ENCODE measurements at regions not wholly inside any gene's neighbourhood (a gene's known extent, or its start where the extent isn't known, plus 50 kb on each side); places are given as distances from the start of the nearest gene placed in this dataset.
A peak's percentile ranks its signal among the peaks of the same experiment; 100 is the strongest.

DNA sequence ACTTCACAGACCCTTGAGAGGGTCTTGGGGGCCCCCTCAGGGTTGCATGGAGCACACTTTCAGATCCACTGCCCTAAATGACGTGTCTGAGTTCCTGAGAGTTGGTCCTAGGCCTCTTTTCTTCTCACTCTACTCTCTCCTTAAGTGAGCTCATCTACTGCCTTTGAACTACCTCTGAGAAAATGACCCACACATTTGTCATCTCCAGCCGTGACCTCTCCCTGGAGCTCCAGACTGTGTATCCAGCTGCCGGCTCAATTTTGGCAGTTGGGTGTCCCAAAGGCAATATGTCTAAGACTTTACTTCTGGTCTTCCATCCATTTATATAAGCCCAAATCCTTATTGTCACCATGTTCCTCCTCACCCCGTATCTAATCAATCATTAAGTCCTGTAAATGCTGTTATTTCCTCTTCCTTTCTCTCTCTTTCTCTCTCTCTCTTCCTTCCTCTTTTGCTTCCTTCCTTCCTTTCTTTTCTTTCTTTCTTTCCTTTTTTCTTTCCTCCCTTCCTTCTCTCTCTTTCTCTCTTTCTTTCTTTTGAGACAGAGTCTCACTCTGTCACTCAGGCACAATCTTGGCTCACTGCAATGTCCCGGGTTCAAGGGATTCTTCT lies 51.2 kb upstream of the HSPA9 start:
- DNase-seq, result peak; percentile 23
- no peaks in the 10 kb centered on the region for H3K36me3 ChIP-seq (ENCODE audit: control insufficient read depth, insufficient read depth, low read length)
- no peaks in the 10 kb centered on the region for H3K9me3 ChIP-seq (ENCODE audit: control insufficient read depth, insufficient read depth, low read length)
- no peaks in the 10 kb centered on the region for H3K79me1 ChIP-seq (ENCODE audit: low read depth in 1 of 2, low read length in 2 of 2)
- H3K4ac ChIP-seq (ENCODE audit: low read depth, low read length), result no peak overlapping the region
- dilution Hi-C loops (cut with HindIII; ENCODE audit: low sequenced_read_pairs, unreplicated experiment) (no loop called here), in situ Hi-C loops (cut with MboI; ENCODE audit: low sequenced_read_pairs) (no loop called here), intact Hi-C loops (cut with micrococcal nuclease) (no loop called here)
- TF ChIP-seq FOS (IDR thresholded peaks at IDR 0.05; ENCODE audit: low read depth, low read length) (no peak), POLR2A (IDR thresholded peaks at IDR 0.05; ENCODE audit: low read depth, low read length) (no peak), CEBPB (IDR thresholded peaks at IDR 0.05; ENCODE audit: low read depth, low read length) (no peak), NFE2L2 (IDR thresholded peaks at IDR 0.05; ENCODE audit: low read depth, low read length) (no peak), RFX5 (IDR thresholded peaks at IDR 0.05; ENCODE audit: low read depth, low read length) (no peak), RAD21 (IDR thresholded peaks at IDR 0.05; ENCODE audit: low read length) (no peak), BHLHE40 (IDR thresholded peaks at IDR 0.05; ENCODE audit: low read depth, low read length) (no peak), SMC3 (IDR thresholded peaks at IDR 0.05; ENCODE audit: low read depth, low read length) (no peak), RCOR1 (IDR thresholded peaks at IDR 0.05; ENCODE audit: insufficient replicate concordance, low read length) (no peak), MXI1 (IDR thresholded peaks at IDR 0.05; ENCODE audit: borderline replicate concordance, low read depth, low read length) (no peak)
- TF ChIP-seq, protein P1, sequence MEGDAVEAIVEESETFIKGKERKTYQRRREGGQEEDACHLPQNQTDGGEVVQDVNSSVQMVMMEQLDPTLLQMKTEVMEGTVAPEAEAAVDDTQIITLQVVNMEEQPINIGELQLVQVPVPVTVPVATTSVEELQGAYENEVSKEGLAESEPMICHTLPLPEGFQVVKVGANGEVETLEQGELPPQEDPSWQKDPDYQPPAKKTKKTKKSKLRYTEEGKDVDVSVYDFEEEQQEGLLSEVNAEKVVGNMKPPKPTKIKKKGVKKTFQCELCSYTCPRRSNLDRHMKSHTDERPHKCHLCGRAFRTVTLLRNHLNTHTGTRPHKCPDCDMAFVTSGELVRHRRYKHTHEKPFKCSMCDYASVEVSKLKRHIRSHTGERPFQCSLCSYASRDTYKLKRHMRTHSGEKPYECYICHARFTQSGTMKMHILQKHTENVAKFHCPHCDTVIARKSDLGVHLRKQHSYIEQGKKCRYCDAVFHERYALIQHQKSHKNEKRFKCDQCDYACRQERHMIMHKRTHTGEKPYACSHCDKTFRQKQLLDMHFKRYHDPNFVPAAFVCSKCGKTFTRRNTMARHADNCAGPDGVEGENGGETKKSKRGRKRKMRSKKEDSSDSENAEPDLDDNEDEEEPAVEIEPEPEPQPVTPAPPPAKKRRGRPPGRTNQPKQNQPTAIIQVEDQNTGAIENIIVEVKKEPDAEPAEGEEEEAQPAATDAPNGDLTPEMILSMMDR (conservative IDR thresholded peaks at IDR 0.05; ENCODE audit: low read depth, low read length), result no peak
- TF ChIP-seq, protein P2, sequence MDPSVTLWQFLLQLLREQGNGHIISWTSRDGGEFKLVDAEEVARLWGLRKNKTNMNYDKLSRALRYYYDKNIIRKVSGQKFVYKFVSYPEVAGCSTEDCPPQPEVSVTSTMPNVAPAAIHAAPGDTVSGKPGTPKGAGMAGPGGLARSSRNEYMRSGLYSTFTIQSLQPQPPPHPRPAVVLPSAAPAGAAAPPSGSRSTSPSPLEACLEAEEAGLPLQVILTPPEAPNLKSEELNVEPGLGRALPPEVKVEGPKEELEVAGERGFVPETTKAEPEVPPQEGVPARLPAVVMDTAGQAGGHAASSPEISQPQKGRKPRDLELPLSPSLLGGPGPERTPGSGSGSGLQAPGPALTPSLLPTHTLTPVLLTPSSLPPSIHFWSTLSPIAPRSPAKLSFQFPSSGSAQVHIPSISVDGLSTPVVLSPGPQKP (IDR thresholded peaks at IDR 0.05; ENCODE audit: borderline replicate concordance, low read depth, low read length), result no peak
- no peak for ATAC-seq (ENCODE audit: low read depth)
- H3K4me2 ChIP-seq (ENCODE audit: low read depth, low read length), result no peak overlapping the region
- no peaks in the 10 kb centered on the region for H3K4me1 ChIP-seq (ENCODE audit: control insufficient read depth, insufficient read depth, low read length)
- no TSS peak for BruUV-seq (replicated peaks)
- no peak overlapping the region for H3K9ac ChIP-seq (ENCODE audit: low read depth, low read length)
- H2BK120ac ChIP-seq (ENCODE audit: low read depth, low read length), result no peak overlapping the region
- no peaks in the 10 kb centered on the region for H4K20me1 ChIP-seq (ENCODE audit: insufficient read depth, low read length)
- no peak overlapping the region for H2AFZ ChIP-seq (replicated peaks; ENCODE audit: low read length, poor library complexity)
- H3K18ac ChIP-seq (ENCODE audit: low read depth, low read length), result no peak overlapping the region
- no peak overlapping the region for H2BK20ac ChIP-seq (ENCODE audit: low read depth, low read length)
- no peak overlapping the region for H2BK15ac ChIP-seq (ENCODE audit: low read depth, low read length)
- no peak overlapping the region for H3K23ac ChIP-seq (ENCODE audit: low read depth, low read length)
- H3K27me3 ChIP-seq (ENCODE audit: control insufficient read depth, insufficient read depth, low read length), result peaks cover 4% of the 10 kb centered on the region
- no peak overlapping the region for H3K27ac ChIP-seq (ENCODE audit: insufficient read depth, low read length)
- ChIA-PET CTCF (no interaction called here), POLR2A (ENCODE audit: unreplicated experiment) (no interaction called here)
- H3K9me1 ChIP-seq (ENCODE audit: insufficient read depth, low read length), result no peaks in the 10 kb centered on the region
- no peak overlapping the region for H4K5ac ChIP-seq (ENCODE audit: low read depth, low read length)
- WGBS, 2 experiments (ENCODE audit: extremely low coverage in 2 of 2, insufficient read length in 1 of 2), result 56% methylated on average over 4 of the region's 5 CpGs; no CpG with 5 or more reads in 1 of the 2 experiments
- H4K8ac ChIP-seq (ENCODE audit: low read depth in 2 of 2, low read length in 2 of 2), result no peak overlapping the region
- H2BK5ac ChIP-seq (ENCODE audit: low read depth, low read length, poor library complexity, severe bottlenecking), result no peak overlapping the region
- no peak overlapping the region for H2AK9ac ChIP-seq (replicated peaks; ENCODE audit: low read depth, low read length, poor library complexity)
- no peak overlapping the region for H4K91ac ChIP-seq (ENCODE audit: insufficient read depth, low read depth, low read length)
- no peak overlapping the region for H3K4me3 ChIP-seq (ENCODE audit: insufficient read depth, low read depth, low read length)
- no peak overlapping the region for H2AK5ac ChIP-seq (ENCODE audit: low read depth, low read length)
- H3K14ac ChIP-seq (replicated peaks; ENCODE audit: low read depth, low read length), result no peak overlapping the region
- no peak overlapping the region for H3K56ac ChIP-seq (ENCODE audit: extremely low read depth, insufficient read depth, low read length)

All from IMR-90 (cell line).